Middle frontal gyrus (tissue), 1 donor: ENCODE measurements at regions not wholly inside any gene's neighbourhood (a gene's known extent, or its start where the extent isn't known, plus 50 kb on each side); places are given as distances from the start of the nearest gene placed in this dataset.
"Not testable (repeated sequence)": the region's sequence is repeated elsewhere in the genome, so short reads cannot be mapped to it uniquely, and the experiment has no call there.

ENCODE experiments used
- DNase-seq: peaks from one replicate; pipeline ENCODE4 v3.0.0-alpha.2; 2015; ENCODE audit warnings: low spot score; ENCODE audit errors: extremely low spot score

GRCh38 chr16:85274501-85274900 is 162.2 kb upstream of the CIBAR2 start:
- DNase-seq = no peak

GRCh38 chr16:85274924-85275323 is 162.7 kb upstream of the CIBAR2 start:
- DNase-seq = no peak

GRCh38 chr16:85275533-85276249 is 163.4 kb upstream of the CIBAR2 start:
- peak; percentile 54 for DNase-seq

GRCh38 chr16:85276258-85276657 is 164.0 kb upstream of the CIBAR2 start:
- no peak for DNase-seq

GRCh38 chr16:85276721-85277120 is 164.4 kb upstream of the CIBAR2 start:
- DNase-seq = no peak

- no peak for DNase-seq
These were observed 166.6 kb upstream of the CIBAR2 start for GRCh38 chr16:85278839-85279238.

- no peak for DNase-seq
These were observed 167.1 kb upstream of the CIBAR2 start for GRCh38 chr16:85279402-85279801.

- DNase-seq = no peak
These were observed 167.7 kb upstream of the CIBAR2 start for GRCh38 chr16:85279825-85280545.

GRCh38 chr16:85281181-85281580 is 168.9 kb upstream of the CIBAR2 start:
- no peak for DNase-seq

- no peak for DNase-seq
These were observed 170.6 kb upstream of the CIBAR2 start for GRCh38 chr16:85282842-85283241.

- no peak for DNase-seq
These were observed 171.2 kb upstream of the CIBAR2 start for GRCh38 chr16:85283305-85284050.

- DNase-seq = no peak
These were observed 172.0 kb upstream of the CIBAR2 start for GRCh38 chr16:85284141-85284817.

GRCh38 chr16:85285681-85286065 is 173.4 kb upstream of the CIBAR2 start:
- no peak for DNase-seq

GRCh38 chr16:85286066-85286831 is 174.0 kb upstream of the CIBAR2 start:
- DNase-seq = peak; percentile 63

GRCh38 chr16:85286951-85287814 is 174.9 kb upstream of the CIBAR2 start:
- DNase-seq = peak; percentile 40

- not testable (repeated sequence) for DNase-seq
These were observed 175.5 kb upstream of the CIBAR2 start for GRCh38 chr16:85287815-85288109.

- no peak for DNase-seq
These were observed 176.1 kb upstream of the CIBAR2 start for GRCh38 chr16:85288341-85288868.

- DNase-seq = no peak
These were observed 176.8 kb upstream of the CIBAR2 start for GRCh38 chr16:85288869-85289660.
